GM12878 (cell line): ENCODE measurements at regions not wholly inside any gene's neighbourhood (a gene's known extent, or its start where the extent isn't known, plus 50 kb on each side); places are given as distances from the start of the nearest gene placed in this dataset.

Experiments
- EZH2 ChIP-seq: IDR thresholded peaks from 2 replicates; pipeline ENCODE4 v1.6.1; 2012; ENCODE audit warnings: low read depth, mild to moderate bottlenecking, control low read depth, inconsistent platforms, low read length, borderline replicate concordance; ENCODE audit not compliant: control insufficient read depth
- TF ChIP-seq, protein P1 (sequence below): IDR thresholded peaks from 2 replicates; pipeline ENCODE4 v1.6.1; 2012; ENCODE audit warnings: improper control_type of control experiment, low read depth, low read length; ENCODE audit not compliant: insufficient replicate concordance

DNA sequence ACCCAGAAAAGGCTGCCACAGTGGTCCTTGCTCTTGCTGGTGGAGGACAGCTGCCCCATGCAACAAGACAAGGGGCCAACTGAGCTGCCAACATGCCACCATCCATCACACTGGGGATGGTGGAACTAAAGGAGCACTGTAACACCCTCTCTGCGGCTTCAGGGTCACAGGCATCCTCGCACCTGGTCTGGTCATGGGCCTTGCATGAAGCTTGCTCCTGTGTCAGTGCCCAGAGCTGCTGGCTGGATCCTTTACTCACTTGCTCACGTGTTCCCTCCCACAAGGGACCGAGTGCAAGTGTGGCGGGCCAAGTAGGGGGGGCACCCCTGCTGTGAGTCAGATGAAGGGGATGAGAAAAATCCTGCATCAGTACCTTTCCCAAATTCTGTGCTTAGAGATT, 972.3 kb upstream of the DDX18 start:
- TF ChIP-seq, protein P1, sequence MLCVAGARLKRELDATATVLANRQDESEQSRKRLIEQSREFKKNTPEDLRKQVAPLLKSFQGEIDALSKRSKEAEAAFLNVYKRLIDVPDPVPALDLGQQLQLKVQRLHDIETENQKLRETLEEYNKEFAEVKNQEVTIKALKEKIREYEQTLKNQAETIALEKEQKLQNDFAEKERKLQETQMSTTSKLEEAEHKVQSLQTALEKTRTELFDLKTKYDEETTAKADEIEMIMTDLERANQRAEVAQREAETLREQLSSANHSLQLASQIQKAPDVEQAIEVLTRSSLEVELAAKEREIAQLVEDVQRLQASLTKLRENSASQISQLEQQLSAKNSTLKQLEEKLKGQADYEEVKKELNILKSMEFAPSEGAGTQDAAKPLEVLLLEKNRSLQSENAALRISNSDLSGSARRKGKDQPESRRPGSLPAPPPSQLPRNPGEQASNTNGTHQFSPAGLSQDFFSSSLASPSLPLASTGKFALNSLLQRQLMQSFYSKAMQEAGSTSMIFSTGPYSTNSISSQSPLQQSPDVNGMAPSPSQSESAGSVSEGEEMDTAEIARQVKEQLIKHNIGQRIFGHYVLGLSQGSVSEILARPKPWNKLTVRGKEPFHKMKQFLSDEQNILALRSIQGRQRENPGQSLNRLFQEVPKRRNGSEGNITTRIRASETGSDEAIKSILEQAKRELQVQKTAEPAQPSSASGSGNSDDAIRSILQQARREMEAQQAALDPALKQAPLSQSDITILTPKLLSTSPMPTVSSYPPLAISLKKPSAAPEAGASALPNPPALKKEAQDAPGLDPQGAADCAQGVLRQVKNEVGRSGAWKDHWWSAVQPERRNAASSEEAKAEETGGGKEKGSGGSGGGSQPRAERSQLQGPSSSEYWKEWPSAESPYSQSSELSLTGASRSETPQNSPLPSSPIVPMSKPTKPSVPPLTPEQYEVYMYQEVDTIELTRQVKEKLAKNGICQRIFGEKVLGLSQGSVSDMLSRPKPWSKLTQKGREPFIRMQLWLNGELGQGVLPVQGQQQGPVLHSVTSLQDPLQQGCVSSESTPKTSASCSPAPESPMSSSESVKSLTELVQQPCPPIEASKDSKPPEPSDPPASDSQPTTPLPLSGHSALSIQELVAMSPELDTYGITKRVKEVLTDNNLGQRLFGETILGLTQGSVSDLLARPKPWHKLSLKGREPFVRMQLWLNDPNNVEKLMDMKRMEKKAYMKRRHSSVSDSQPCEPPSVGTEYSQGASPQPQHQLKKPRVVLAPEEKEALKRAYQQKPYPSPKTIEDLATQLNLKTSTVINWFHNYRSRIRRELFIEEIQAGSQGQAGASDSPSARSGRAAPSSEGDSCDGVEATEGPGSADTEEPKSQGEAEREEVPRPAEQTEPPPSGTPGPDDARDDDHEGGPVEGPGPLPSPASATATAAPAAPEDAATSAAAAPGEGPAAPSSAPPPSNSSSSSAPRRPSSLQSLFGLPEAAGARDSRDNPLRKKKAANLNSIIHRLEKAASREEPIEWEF, result no peak
- TF ChIP-seq EZH2, result no peak
